Neuronal stem cell (in vitro differentiated cells): ENCODE measurements at regions not wholly inside any gene's neighbourhood (a gene's known extent, or its start where the extent isn't known, plus 50 kb on each side); places are given as distances from the start of the nearest gene placed in this dataset.

Experiments used
- DNase-seq: peaks from one replicate; pipeline ENCODE4 v3.0.0-alpha.2; 2013; ENCODE audit warnings: low spot score
- H2AFZ ChIP-seq: one replicate; pipeline ENCODE4 v1.6.1; 2013; ENCODE audit warnings: mild to moderate bottlenecking, low read length, inconsistent platforms
- H2AK5ac ChIP-seq: 2 replicates; pipeline ENCODE4 v1.6.1; 2013; ENCODE audit warnings: low read depth, mild to moderate bottlenecking, inconsistent platforms, low read length, moderate library complexity, mixed read lengths
- H2BK120ac ChIP-seq: 2 replicates; pipeline ENCODE4 v1.6.1; 2013; ENCODE audit warnings: low read depth, mild to moderate bottlenecking, inconsistent platforms, low read length, moderate library complexity, mixed read lengths
- H2BK12ac ChIP-seq: one replicate; pipeline ENCODE4 v1.6.1; 2013; ENCODE audit warnings: low read length, inconsistent platforms
- H2BK15ac ChIP-seq: 2 replicates; pipeline ENCODE4 v1.6.1; 2013; ENCODE audit warnings: mild to moderate bottlenecking, low read length, inconsistent platforms, mixed read lengths
- H2BK5ac ChIP-seq: one replicate; pipeline ENCODE4 v1.6.1; 2013; ENCODE audit warnings: inconsistent platforms, mild to moderate bottlenecking, low read length, moderate library complexity
- H3K14ac ChIP-seq: one replicate; pipeline ENCODE4 v1.6.1; 2013; ENCODE audit warnings: low read length, inconsistent platforms
- H3K18ac ChIP-seq: 2 replicates; pipeline ENCODE4 v1.6.1; 2013; ENCODE audit warnings: low read length, inconsistent platforms
- H3K23ac ChIP-seq: 2 replicates; pipeline ENCODE4 v1.6.1; 2013; ENCODE audit warnings: low read depth, mild to moderate bottlenecking, mixed read lengths, low read length, inconsistent platforms; ENCODE audit not compliant: poor library complexity
- H3K27ac ChIP-seq: replicated peaks from 3 replicates; pipeline ENCODE4 v1.5.1; 2013; ENCODE audit warnings: low read length, inconsistent platforms
- H3K27me3 ChIP-seq, 3 experiments: 2 replicates each; pipeline ENCODE4 v1.6.1; 2013; ENCODE audit warnings: low read length in 3 of 3, mild to moderate bottlenecking in 2 of 3, inconsistent platforms in 1 of 3, low read depth in 1 of 3, mixed read lengths in 1 of 3, moderate library complexity in 1 of 3; ENCODE audit not compliant: control insufficient read depth in 3 of 3, insufficient read depth in 3 of 3
- H3K36me3 ChIP-seq, 2 donors: replicated peaks in 1 of 2; 2 replicates each; pipeline ENCODE4 v1.6.1; 2013; ENCODE audit warnings: low read length in 2 of 2; ENCODE audit not compliant: control insufficient read depth in 2 of 2, insufficient read depth in 2 of 2
- H3K4ac ChIP-seq: 2 replicates; pipeline ENCODE4 v1.6.1; 2013; ENCODE audit warnings: inconsistent platforms, mild to moderate bottlenecking, low read length, moderate library complexity
- H3K4me1 ChIP-seq, 2 donors: 1 replicate in 1 of 2; 2 replicates in 1 of 2; pipeline ENCODE4 v1.6.1; 2013; ENCODE audit warnings: low read length in 2 of 2, low read depth in 1 of 2; ENCODE audit not compliant: control insufficient read depth in 2 of 2, insufficient read depth in 1 of 2
- H3K4me2 ChIP-seq: one replicate; pipeline ENCODE4 v1.6.1; 2013; ENCODE audit warnings: mild to moderate bottlenecking, low read length, inconsistent platforms; ENCODE audit not compliant: insufficient read depth, poor library complexity, severe bottlenecking
- H3K4me3 ChIP-seq, 2 donors: 2 replicates each; pipeline ENCODE4 v1.5.1; 2013; ENCODE audit warnings: low read length in 2 of 2, mild to moderate bottlenecking in 2 of 2, inconsistent platforms in 1 of 2, moderate library complexity in 1 of 2
- H3K79me1 ChIP-seq: one replicate; pipeline ENCODE4 v1.6.1; 2013; ENCODE audit warnings: low read depth, mild to moderate bottlenecking, inconsistent platforms, low read length, moderate library complexity
- H3K9ac ChIP-seq: one replicate; pipeline ENCODE4 v1.6.1; 2013; ENCODE audit warnings: mild to moderate bottlenecking, low read depth, low read length, inconsistent platforms; ENCODE audit not compliant: poor library complexity
- H3K9me3 ChIP-seq, 2 donors: replicated peaks in 1 of 2; 2 replicates each; pipeline versions ENCODE3 to v1.6.1; 2013; ENCODE audit warnings: low read length in 2 of 2, mild to moderate bottlenecking in 2 of 2, inconsistent platforms in 1 of 2, low read depth in 1 of 2, mixed read lengths in 1 of 2, moderate library complexity in 1 of 2; ENCODE audit not compliant: control insufficient read depth in 2 of 2, insufficient read depth in 1 of 2
- H4K8ac ChIP-seq: one replicate; pipeline ENCODE4 v1.6.1; 2013; ENCODE audit warnings: low read depth, mild to moderate bottlenecking, inconsistent platforms, low read length, moderate library complexity
- H4K91ac ChIP-seq: one replicate; pipeline ENCODE4 v1.6.1; 2013; ENCODE audit warnings: low read length, low read depth, mild to moderate bottlenecking, inconsistent platforms; ENCODE audit not compliant: poor library complexity
- WGBS, 2 donors: extraction: QIAGEN DNeasy Blood & Tissue Kit; methylation state at CpG; one replicate each; pipeline ENCODE4 v1.1.7; 2013; ENCODE audit warnings: missing lambda C conversion rate in 2 of 2, mixed read lengths in 1 of 2; ENCODE audit not compliant: insufficient read length in 2 of 2, insufficient replicate concordance in 1 of 2; ENCODE audit errors: extremely low coverage in 2 of 2; 5-methylcytosine and 5-hydroxymethylcytosine counted together

- H3K4me2 ChIP-seq = no peak overlapping the region
- no peak overlapping the region for H2BK120ac ChIP-seq
- H2AK5ac ChIP-seq = no peak overlapping the region
- H3K18ac ChIP-seq = no peak overlapping the region
- H3K9ac ChIP-seq = no peak overlapping the region
- H3K23ac ChIP-seq = no peak overlapping the region
- H3K27me3 ChIP-seq = no peaks in the 10 kb centered on the region
- peaks cover 0 to 4% of the 10 kb centered on the region in 2 donors for H3K9me3 ChIP-seq
- no peak for DNase-seq
- no peak overlapping the region for H3K4me3 ChIP-seq
- H2BK12ac ChIP-seq = no peak overlapping the region
- no peak overlapping the region for H3K14ac ChIP-seq
- no peaks in the 10 kb centered on the region for H3K4me1 ChIP-seq
- WGBS, 2 donors = no CpG with 5 or more reads among the region's 2 CpGs
- H2BK5ac ChIP-seq = no peak overlapping the region
- no peak overlapping the region for H3K4ac ChIP-seq
- H3K27ac ChIP-seq = no peak overlapping the region
- no peaks in the 10 kb centered on the region for H3K79me1 ChIP-seq
- H4K91ac ChIP-seq = no peak overlapping the region
- no peaks in the 10 kb centered on the region for H3K36me3 ChIP-seq
- no peak overlapping the region for H2AFZ ChIP-seq
- no peak overlapping the region for H4K8ac ChIP-seq
- no peak overlapping the region for H2BK15ac ChIP-seq
Measured at GRCh38 chr2:35526741-35527140, 828.8 kb upstream of the CRIM1 start.

GRCh38 chr2:35522450-35522849 is 833.1 kb upstream of the CRIM1 start:
- Histone ChIP-seq H2AK5ac (no peak overlapping the region), H3K23ac (no peak overlapping the region), H3K9ac (no peak overlapping the region), H3K9me3 (no peaks in the 10 kb centered on the region), H2AFZ (no peak overlapping the region), H3K27me3 (no peaks in the 10 kb centered on the region), H2BK5ac (no peak overlapping the region), H3K4me3 (no peak overlapping the region), H3K18ac (no peak overlapping the region), H2BK15ac (no peak overlapping the region), H4K8ac (no peak overlapping the region), H2BK120ac (no peak overlapping the region), H3K36me3 (no peaks in the 10 kb centered on the region), H2BK12ac (no peak overlapping the region), H3K27ac (no peak overlapping the region), H3K14ac (no peak overlapping the region), H3K4ac (no peak overlapping the region), H4K91ac (no peak overlapping the region), H3K79me1 (no peaks in the 10 kb centered on the region), H3K4me2 (no peak overlapping the region), H3K4me1 (no peaks in the 10 kb centered on the region)
- WGBS, 2 donors = no CpG with 5 or more reads among the region's 3 CpGs
- no peak for DNase-seq

- Histone ChIP-seq H2BK12ac (no peak overlapping the region), H3K9me3 (no peaks in the 10 kb centered on the region), H3K4ac (no peak overlapping the region), H2BK15ac (no peak overlapping the region), H3K27ac (no peak overlapping the region), H2BK5ac (no peak overlapping the region), H3K14ac (no peak overlapping the region), H3K27me3 (no peaks in the 10 kb centered on the region), H4K91ac (no peak overlapping the region), H3K4me3 (no peak overlapping the region), H2BK120ac (no peak overlapping the region), H2AK5ac (no peak overlapping the region), H3K36me3 (no peaks in the 10 kb centered on the region), H2AFZ (no peak overlapping the region), H3K23ac (no peak overlapping the region), H3K79me1 (no peaks in the 10 kb centered on the region), H3K18ac (no peak overlapping the region), H3K9ac (no peak overlapping the region), H4K8ac (no peak overlapping the region), H3K4me2 (no peak overlapping the region), H3K4me1 (no peaks in the 10 kb centered on the region)
- no CpG with 5 or more reads among the region's 3 CpGs for WGBS, 2 donors
- DNase-seq = no peak
Measured at GRCh38 chr2:35510636-35511035, 844.9 kb upstream of the CRIM1 start.

GRCh38 chr2:35508601-35509000 is 847.0 kb upstream of the CRIM1 start:
- Histone ChIP-seq H3K4me3 (no peak overlapping the region), H3K9me3 (no peaks in the 10 kb centered on the region), H2BK12ac (no peak overlapping the region), H3K9ac (no peak overlapping the region), H3K27me3 (no peaks in the 10 kb centered on the region), H2AK5ac (no peak overlapping the region), H2BK15ac (no peak overlapping the region), H3K14ac (no peak overlapping the region), H4K91ac (no peak overlapping the region), H2BK120ac (no peak overlapping the region), H3K4ac (no peak overlapping the region), H3K18ac (no peak overlapping the region), H3K27ac (no peak overlapping the region), H3K4me2 (no peak overlapping the region), H3K4me1 (no peaks in the 10 kb centered on the region), H4K8ac (no peak overlapping the region), H3K36me3 (no peaks in the 10 kb centered on the region), H3K79me1 (no peaks in the 10 kb centered on the region), H2BK5ac (no peak overlapping the region), H3K23ac (no peak overlapping the region), H2AFZ (no peak overlapping the region)
- no CpG with 5 or more reads among the region's 2 CpGs for WGBS, 2 donors
- no peak for DNase-seq
